ENCODE measurements at regions not wholly inside any gene's neighbourhood (a gene's known extent, or its start where the extent isn't known, plus 50 kb on each side); places are given as distances from the start of the nearest gene placed in this dataset.

- TF ChIP-seq POLR2AphosphoS5 (IDR thresholded peaks at IDR 0.05; ENCODE audit: borderline replicate concordance, low read depth, low read length) = no peak
- TF ChIP-seq EZH2 (IDR thresholded peaks at IDR 0.05) = no peak
- TF ChIP-seq FOXP2 (optimal IDR thresholded peaks at IDR 0.05; ENCODE audit: control extremely low read depth, extremely low read length, insufficient read depth) = no peak
These were observed 93.7 kb upstream of the FBN2 start for GRCh38 chr5:128631771-128632170.

Data from SK-N-MC (cell line).